ENCODE measurements at regions not wholly inside any gene's neighbourhood (a gene's known extent, or its start where the extent isn't known, plus 50 kb on each side); places are given as distances from the start of the nearest gene placed in this dataset.
"Not testable (repeated sequence)": the region's sequence is repeated elsewhere in the genome, so short reads cannot be mapped to it uniquely, and the experiment has no call there.

GRCh38 chr1:9440763-9441194 is 98.5 kb upstream of the SLC25A33 start:
- no peak for DNase-seq (ENCODE audit: insufficient read length, low spot score)
- no peak for FAIRE-seq

- DNase-seq (ENCODE audit: insufficient read length, low spot score) (no peak), FAIRE-seq (no peak)
These were observed 97.7 kb upstream of the SLC25A33 start for GRCh38 chr1:9441451-9442133.

- DNase-seq (ENCODE audit: insufficient read length, low spot score) (no peak), FAIRE-seq (no peak)
These were observed 96.9 kb upstream of the SLC25A33 start for GRCh38 chr1:9442278-9442846.

GRCh38 chr1:9442986-9443385 is 96.3 kb upstream of the SLC25A33 start:
- FAIRE-seq (no peak), DNase-seq (ENCODE audit: insufficient read length, low spot score) (no peak)

GRCh38 chr1:9443913-9444445 is 95.3 kb upstream of the SLC25A33 start:
- no peak for DNase-seq (ENCODE audit: insufficient read length, low spot score)

GRCh38 chr1:9444532-9444931 is 94.7 kb upstream of the SLC25A33 start:
- DNase-seq (ENCODE audit: insufficient read length, low spot score) = no peak
- FAIRE-seq = no peak

More at GRCh38 chr1:9443913-9444445, 95.3 kb upstream of the SLC25A33 start:
- no peak for FAIRE-seq

GRCh38 chr1:9445081-9445480 is 94.2 kb upstream of the SLC25A33 start:
- DNase-seq (ENCODE audit: insufficient read length, low spot score); FAIRE-seq: not testable (repeated sequence)

GRCh38 chr1:9447215-9447960 is 91.9 kb upstream of the SLC25A33 start:
- DNase-seq (ENCODE audit: insufficient read length, low spot score) (no peak), FAIRE-seq (no peak)

GRCh38 chr1:9448132-9449109 is 90.8 kb upstream of the SLC25A33 start:
- DNase-seq (ENCODE audit: insufficient read length, low spot score) = no peak
- FAIRE-seq = no peak

GRCh38 chr1:9449110-9449627 is 90.1 kb upstream of the SLC25A33 start:
- FAIRE-seq (no peak), DNase-seq (ENCODE audit: insufficient read length, low spot score) (no peak)

GRCh38 chr1:9449976-9450696 is 89.1 kb upstream of the SLC25A33 start:
- FAIRE-seq (no peak), DNase-seq (ENCODE audit: insufficient read length, low spot score) (no peak)

GRCh38 chr1:9451081-9451480 is 88.2 kb upstream of the SLC25A33 start:
- FAIRE-seq = no peak
- no peak for DNase-seq (ENCODE audit: insufficient read length, low spot score)

- DNase-seq (ENCODE audit: insufficient read length, low spot score) (no peak), FAIRE-seq (no peak)
These were observed 86.6 kb upstream of the SLC25A33 start for GRCh38 chr1:9452516-9453140.

GRCh38 chr1:9453375-9453774 is 85.9 kb upstream of the SLC25A33 start:
- FAIRE-seq = no peak
- no peak for DNase-seq (ENCODE audit: insufficient read length, low spot score)

- no peak for FAIRE-seq
- DNase-seq (ENCODE audit: insufficient read length, low spot score) = no peak
These were observed 85.4 kb upstream of the SLC25A33 start for GRCh38 chr1:9453779-9454418.

- no peak for FAIRE-seq
- DNase-seq (ENCODE audit: insufficient read length, low spot score) = no peak
These were observed 84.7 kb upstream of the SLC25A33 start for GRCh38 chr1:9454494-9455066.

- peak; percentile 87 for FAIRE-seq
These were observed 83.6 kb upstream of the SLC25A33 start for GRCh38 chr1:9455487-9456234.

GRCh38 chr1:9456833-9457232 is 82.4 kb upstream of the SLC25A33 start:
- FAIRE-seq (no peak), DNase-seq (ENCODE audit: insufficient read length, low spot score) (no peak)

More at GRCh38 chr1:9455487-9456234, 83.6 kb upstream of the SLC25A33 start:
- DNase-seq (ENCODE audit: insufficient read length, low spot score) = peak; percentile 69
